Brain microvascular endothelial cell (primary cell): ENCODE measurements at regions not wholly inside any gene's neighbourhood (a gene's known extent, or its start where the extent isn't known, plus 50 kb on each side); places are given as distances from the start of the nearest gene placed in this dataset.
A peak's percentile ranks its signal among the peaks of the same experiment; 100 is the strongest.

Source experiments
- DNase-seq: peaks from one replicate; pipeline ENCODE4 v3.0.0-alpha.2; 2020
- H3K27ac ChIP-seq: fragments of 250-450 bp; sonication (Bioruptor Pico); 2 replicates; pipeline ENCODE4 v1.5.1; 2020; ENCODE audit warnings: mild to moderate bottlenecking, moderate library complexity
- H3K27me3 ChIP-seq: fragments of 250-450 bp; sonication (Bioruptor Pico); replicated peaks from 2 replicates; pipeline ENCODE4 v1.5.1; 2020; ENCODE audit warnings: mild to moderate bottlenecking
- H3K36me3 ChIP-seq: fragments of 250-450 bp; sonication (Bioruptor Pico); replicated peaks from 2 replicates; pipeline ENCODE4 v1.5.1; 2020; ENCODE audit warnings: mild to moderate bottlenecking
- H3K4me3 ChIP-seq: 2 replicates; pipeline ENCODE4 v1.5.1; 2011; ENCODE audit warnings: low read depth, mild to moderate bottlenecking, control low read depth, low read length, moderate library complexity
- in situ Hi-C: cut with HindIII; loops from 2 replicates; pipeline ENCODE4 v1.10.0; 2017; ENCODE audit warnings: low sequenced_read_pairs, low pct_ligation_motif_present
- TF ChIP-seq, protein P1 (sequence below): IDR thresholded peaks from 2 replicates; pipeline ENCODE4 v1.5.1; 2011; ENCODE audit warnings: low read depth, mild to moderate bottlenecking, moderate library complexity, low read length, control low read depth, inconsistent platforms; ENCODE audit errors: missing control alignments

GRCh38 chr2:15805772-15806171 is 134.6 kb upstream of the MYCN start:
- DNase-seq, result no peak
- in situ Hi-C loops, result no loop called here

DNA sequence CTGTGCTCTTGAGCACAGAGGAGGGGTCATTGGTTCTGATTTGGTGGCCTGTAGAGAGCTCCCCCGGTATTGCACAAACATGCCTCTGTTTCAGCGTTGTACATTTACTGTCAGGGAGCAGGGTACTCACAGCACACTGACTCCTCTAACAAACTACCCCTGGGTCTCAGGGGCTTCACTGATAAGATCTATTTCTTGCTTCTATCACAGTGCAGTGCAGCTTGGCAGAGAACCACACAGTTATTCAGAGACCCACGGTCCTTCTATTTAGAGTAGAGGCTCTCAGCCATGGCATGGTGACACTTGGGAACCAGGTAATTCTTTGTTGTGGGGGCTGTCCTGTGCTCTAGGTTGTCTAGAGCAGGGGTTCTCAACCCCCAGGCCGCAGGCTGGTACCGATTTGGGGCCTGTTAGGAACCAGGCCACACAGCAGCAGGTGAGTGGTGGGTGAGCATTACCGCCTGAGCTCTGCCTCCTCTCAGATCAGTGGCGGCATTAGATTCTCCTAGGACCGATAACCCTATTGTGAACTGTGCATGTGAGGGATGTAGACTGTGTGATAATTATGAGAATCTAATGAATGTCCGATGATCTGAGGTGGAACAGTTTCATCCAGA is 133.4 kb upstream of the MYCN start:
- H3K27me3 ChIP-seq, result no peaks in the 10 kb centered on the region
- in situ Hi-C loops, result no loop called here
- H3K27ac ChIP-seq, result no peak overlapping the region
- no peak overlapping the region for H3K4me3 ChIP-seq
- H3K36me3 ChIP-seq, result no peaks in the 10 kb centered on the region
- TF ChIP-seq, protein P1, sequence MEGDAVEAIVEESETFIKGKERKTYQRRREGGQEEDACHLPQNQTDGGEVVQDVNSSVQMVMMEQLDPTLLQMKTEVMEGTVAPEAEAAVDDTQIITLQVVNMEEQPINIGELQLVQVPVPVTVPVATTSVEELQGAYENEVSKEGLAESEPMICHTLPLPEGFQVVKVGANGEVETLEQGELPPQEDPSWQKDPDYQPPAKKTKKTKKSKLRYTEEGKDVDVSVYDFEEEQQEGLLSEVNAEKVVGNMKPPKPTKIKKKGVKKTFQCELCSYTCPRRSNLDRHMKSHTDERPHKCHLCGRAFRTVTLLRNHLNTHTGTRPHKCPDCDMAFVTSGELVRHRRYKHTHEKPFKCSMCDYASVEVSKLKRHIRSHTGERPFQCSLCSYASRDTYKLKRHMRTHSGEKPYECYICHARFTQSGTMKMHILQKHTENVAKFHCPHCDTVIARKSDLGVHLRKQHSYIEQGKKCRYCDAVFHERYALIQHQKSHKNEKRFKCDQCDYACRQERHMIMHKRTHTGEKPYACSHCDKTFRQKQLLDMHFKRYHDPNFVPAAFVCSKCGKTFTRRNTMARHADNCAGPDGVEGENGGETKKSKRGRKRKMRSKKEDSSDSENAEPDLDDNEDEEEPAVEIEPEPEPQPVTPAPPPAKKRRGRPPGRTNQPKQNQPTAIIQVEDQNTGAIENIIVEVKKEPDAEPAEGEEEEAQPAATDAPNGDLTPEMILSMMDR, result no peak
- no peak for DNase-seq

More at GRCh38 chr2:15805772-15806171, 134.6 kb upstream of the MYCN start:
- Histone ChIP-seq H3K4me3 (no peak overlapping the region), H3K27me3 (no peaks in the 10 kb centered on the region), H3K27ac (no peak overlapping the region), H3K36me3 (no peaks in the 10 kb centered on the region)
- TF ChIP-seq, protein P1, result no peak

GRCh38 chr2:15807418-15808203 is 132.7 kb upstream of the MYCN start:
- Histone ChIP-seq H3K36me3 (no peaks in the 10 kb centered on the region), H3K27me3 (no peaks in the 10 kb centered on the region), H3K27ac (no peak overlapping the region), H3K4me3 (no peak overlapping the region)
- DNase-seq, result no peak
- TF ChIP-seq, protein P1, result no peak
- in situ Hi-C loops, result no loop called here

DNA sequence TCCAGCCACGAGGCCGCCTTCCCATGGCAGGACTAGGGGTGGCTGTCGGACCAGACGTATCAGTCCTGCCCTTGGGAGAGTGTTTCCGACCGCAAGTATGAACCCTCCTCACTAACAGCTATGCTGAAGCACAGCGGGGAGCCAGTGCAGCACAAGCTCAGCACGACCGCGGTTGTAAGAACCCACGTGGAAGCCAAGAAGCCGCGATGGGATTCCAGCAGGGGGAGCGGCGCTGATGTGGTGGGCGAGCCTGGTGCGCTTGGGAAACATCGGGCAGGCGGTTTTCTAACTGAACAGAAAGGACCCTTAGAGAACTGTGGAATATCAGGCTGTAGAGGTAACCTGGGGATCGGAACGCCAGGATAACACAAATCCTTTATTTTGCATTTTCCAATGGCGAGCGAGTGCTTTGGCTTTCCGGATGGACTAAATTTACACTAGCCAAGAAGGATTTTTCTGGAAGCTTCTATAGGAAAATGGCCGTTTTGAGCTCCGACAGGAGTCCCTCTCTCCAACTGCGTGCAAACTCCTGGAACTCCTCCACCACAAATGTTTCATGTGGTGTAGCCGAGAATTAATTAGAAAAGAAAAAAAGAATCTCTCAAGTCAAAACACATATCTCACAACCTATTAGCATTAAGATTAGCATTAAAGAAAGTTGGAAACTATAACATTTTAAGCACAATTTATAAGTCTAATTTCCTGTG is 132.0 kb upstream of the MYCN start:
- no peaks in the 10 kb centered on the region for H3K36me3 ChIP-seq
- in situ Hi-C loops, result no loop called here
- no peak overlapping the region for H3K27ac ChIP-seq
- H3K27me3 ChIP-seq, result no peaks in the 10 kb centered on the region
- peak; percentile 39 for DNase-seq
- no peak overlapping the region for H3K4me3 ChIP-seq
- TF ChIP-seq, protein P1, result no peak

DNA sequence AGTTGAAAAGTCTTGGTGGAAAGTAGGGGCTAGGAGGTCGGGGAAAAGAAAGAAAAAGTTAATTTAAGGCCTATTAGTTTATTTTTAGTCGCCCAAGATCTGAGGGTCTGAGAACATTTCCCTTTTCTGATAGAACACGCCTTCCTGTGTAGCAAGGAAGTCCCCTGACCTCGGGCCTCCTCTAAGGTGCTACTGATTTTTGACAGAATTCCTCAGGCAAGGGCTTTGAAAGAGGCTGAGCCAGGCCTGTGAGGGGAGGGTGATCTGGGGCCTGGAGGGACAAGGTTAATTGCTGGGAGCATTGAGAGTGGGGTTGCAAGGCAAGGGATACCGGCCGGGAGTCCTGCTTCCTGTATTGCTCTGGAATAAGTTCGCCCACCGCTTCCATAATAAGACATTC is 131.4 kb upstream of the MYCN start:
- TF ChIP-seq, protein P1, result no peak
- Histone ChIP-seq H3K36me3 (no peaks in the 10 kb centered on the region), H3K4me3 (no peak overlapping the region), H3K27ac (no peak overlapping the region), H3K27me3 (no peaks in the 10 kb centered on the region)
- in situ Hi-C loops, result no loop called here
- DNase-seq, result no peak
